GM18508 (cell line): ENCODE measurements at regions not wholly inside any gene's neighbourhood (a gene's known extent, or its start where the extent isn't known, plus 50 kb on each side); places are given as distances from the start of the nearest gene placed in this dataset.

Experiments used
- ATAC-seq: cut with Tn5 transposase; IDR thresholded peaks from one replicate; pipeline ENCODE4 v1.9.1; 2021; ENCODE audit warnings: moderate number of reproducible peaks; ENCODE audit not compliant: insufficient read depth, unreplicated experiment

- no peak for ATAC-seq
Measured at GRCh38 chr2:163541943-163542342, 193.9 kb downstream of the FIGN start.

- no peak for ATAC-seq
Measured at GRCh38 chr2:163541495-163541894, 194.3 kb downstream of the FIGN start.

DNA sequence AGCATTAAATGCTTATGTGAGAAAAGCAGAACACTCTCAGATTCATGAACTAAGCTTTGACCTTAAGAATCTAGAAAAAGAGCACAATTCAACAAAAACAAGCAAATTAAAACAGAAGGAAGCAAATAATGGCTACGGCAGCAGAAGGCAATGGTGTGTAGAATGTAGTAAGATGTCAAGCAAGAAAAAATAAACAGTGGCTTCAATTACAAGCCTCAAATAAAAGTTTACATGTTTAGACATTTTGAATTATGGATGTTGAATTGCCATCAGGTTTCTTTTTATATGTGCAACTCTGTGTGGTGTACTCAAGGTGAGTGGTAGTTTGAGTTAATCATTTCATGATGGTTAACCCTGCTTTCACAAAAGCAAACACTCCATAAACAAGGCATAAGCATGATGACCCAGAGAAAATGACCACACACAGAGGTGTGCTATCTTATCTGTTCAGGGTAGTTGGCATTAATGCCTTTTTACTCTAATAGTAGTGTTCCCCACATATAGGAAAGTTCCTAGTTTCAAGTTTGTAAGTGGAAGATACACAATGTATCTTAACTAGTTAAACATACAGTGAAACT is 207.1 kb downstream of the FIGN start:
- no peak for ATAC-seq

GRCh38 chr2:163527381-163527780 is 208.4 kb downstream of the FIGN start:
- ATAC-seq: no peak

DNA sequence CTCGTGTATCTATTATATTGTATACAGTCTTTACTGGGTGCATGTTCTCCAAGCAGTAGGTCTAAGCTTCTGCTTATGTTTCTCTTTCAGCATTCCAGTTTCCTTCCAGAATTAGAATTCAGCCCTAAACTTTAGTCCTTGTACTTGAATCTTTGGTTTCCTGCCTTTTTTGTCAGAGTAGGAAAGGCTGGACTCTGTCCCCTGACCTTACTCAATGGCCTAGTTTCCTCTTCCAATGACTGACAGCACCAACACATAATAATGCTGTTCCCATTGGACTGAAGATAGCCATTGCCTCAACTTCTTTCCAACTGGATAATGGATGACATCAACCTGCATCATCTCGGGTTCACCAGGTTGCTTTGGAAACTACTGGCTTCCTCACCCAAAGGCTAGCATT is 217.0 kb downstream of the FIGN start:
- ATAC-seq: no peak

GRCh38 chr2:163515836-163516235 is 220.0 kb downstream of the FIGN start:
- no peak for ATAC-seq

DNA sequence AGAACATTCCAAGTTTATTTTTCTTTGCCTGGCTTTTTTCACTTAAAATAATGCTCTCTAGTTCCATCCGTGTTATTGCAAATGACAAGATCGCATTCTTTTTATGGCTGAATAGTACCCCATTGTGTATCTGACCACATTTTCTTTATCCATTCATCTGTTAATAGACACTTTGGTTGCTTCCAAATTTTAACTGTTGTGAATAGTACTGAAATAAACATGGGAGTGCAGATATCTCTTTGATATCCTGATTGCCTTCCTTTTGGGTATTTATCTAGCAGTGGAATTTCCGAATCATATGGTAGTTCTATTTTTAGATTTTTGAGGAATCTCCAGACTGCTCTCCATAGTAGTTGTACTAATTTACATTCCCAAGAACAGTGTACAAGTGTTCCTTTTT is 230.5 kb downstream of the FIGN start:
- ATAC-seq: no peak

GRCh38 chr2:163493359-163494298 is 242.2 kb downstream of the FIGN start:
- no peak for ATAC-seq

DNA sequence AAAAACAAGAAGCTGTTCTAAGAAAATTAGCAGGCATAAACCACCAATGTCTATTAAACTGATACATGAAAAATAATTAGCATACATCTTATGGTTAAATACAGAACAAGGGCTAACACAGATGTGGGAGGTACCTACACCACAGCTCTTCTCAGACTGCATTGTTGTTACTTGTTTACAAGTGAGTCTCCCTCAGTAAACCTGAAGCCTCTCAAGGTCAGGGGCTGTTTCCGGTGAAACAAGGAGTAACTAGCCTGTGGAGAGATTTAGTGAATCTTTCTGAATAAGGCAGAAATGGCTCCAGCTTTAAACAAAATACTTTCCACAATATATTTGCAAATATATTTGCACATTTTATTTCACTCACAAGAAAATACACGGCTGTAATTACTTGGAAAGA is 244.0 kb downstream of the FIGN start:
- ATAC-seq: no peak

- ATAC-seq: no peak
Measured at GRCh38 chr2:163490281-163490680, 245.5 kb downstream of the FIGN start.

DNA sequence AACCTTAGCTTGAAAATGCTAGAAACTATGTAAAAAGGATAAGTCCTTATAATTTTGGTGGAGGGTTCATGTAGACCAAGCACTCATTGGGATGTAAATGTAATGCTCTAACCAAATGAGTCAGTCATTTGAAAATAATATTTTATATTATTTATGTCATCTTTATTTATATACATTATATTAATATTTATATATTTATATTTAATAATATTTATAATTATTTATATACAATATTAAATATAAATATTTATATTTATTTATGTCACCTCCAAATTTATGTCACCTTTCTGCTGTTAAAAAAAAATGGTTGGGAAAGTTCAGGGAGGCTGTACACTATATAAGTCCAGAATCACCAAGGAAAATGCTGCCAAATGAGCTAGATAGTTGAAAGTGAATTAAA is 254.3 kb downstream of the FIGN start:
- ATAC-seq: no peak

DNA sequence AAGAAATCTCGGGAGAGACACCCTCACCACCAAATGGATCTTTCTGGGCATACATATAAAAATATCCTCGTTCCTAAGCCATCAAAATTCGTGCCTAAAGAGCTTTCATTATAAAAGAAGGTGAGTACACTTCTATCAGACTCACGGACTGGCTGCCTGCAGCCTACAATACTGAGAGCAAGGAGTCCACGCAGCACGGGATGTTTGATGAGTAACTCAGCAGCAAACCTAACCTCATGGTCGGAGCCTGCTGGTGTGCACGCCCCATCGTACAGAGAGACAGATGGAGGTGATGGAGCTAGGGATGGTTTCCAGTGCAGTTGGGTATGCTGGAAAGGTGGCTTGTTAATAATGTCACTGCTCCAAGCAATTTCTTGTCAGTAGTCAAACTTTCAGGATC is 256.2 kb downstream of the FIGN start:
- no peak for ATAC-seq

GRCh38 chr2:163475815-163476214 is 260.0 kb downstream of the FIGN start:
- no peak for ATAC-seq

- no peak for ATAC-seq
Measured at GRCh38 chr2:163474889-163475288, 260.9 kb downstream of the FIGN start.

GRCh38 chr2:163474319-163474744 is 261.5 kb downstream of the FIGN start:
- ATAC-seq: no peak

DNA sequence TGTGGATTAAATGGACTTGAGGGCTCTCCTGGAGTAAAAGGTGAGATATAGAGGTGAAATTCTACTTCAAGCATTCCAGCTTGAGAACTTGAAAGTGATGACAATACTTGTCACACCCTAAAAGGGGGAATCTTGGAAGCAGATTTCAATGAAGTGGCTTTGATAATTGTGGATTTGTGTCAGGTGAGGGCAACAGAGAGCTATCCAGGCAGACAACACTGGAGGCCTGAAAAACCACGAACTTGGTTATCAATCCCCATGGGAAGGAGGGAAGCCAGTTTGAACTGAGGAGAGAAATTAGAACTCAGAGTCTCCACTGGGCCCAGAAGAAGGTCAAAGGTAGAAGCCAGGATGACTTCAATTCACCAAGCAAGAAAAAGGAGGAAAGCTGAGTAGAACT is 263.9 kb downstream of the FIGN start:
- no peak for ATAC-seq

GRCh38 chr2:163469561-163469962 is 266.2 kb downstream of the FIGN start:
- no peak for ATAC-seq

DNA sequence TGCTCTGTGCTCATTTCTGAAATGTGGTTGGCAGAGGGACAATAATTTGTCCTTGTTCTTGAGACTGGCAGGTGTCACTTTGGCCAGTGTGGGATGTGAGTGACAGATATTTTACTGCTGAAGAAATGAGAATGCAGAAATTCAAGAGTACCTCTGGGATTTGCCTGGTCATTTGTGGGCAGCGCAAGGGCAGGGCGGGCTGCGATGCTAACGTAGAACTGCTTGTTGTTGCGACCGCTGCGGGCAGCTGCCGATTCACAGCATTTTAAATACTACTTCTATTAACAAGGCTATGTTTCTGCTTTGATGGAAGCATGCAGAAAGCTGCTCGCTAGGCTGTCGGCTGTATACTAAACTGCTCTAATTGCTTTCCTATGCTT is 268.6 kb downstream of the FIGN start:
- no peak for ATAC-seq

- ATAC-seq: no peak
Measured at GRCh38 chr2:163466331-163467250, 269.2 kb downstream of the FIGN start.

DNA sequence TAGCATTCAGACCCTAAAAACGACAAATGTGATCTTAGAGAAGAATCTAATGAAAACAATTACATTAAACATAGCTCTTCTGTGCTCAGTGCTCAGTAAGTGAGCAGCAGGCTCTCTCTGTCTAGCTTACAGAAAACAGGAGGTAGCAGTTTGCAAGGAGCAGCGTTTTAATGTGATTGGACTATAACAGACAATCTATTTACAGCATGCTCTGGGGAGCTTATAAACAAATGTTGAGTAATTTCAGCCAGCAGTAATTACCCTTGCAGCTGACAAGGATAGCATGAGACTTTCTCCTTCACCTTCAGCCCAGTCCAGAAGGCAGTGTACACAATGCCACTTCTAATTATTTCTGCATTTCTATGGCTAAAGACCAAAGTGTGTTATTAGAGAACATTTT is 270.4 kb downstream of the FIGN start:
- ATAC-seq: no peak

DNA sequence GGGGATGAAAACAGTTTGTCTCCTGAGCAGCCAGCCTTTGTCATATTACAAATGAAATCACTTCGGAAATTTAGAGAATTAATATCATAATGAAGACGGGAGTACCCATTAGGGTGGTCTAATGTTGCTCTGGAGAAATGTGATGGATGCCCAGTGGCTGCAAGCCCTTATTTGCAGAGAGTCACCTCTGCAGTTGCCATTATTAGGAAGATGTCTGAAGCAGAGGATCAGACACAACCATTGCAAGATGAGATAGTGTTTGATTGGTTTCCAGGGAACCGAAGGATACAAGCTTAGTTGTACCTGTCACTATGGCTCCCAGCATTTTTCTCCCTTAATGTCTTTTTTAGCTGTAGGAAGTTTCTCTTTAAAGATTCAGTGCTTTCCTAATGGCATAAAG is 272.4 kb downstream of the FIGN start:
- no peak for ATAC-seq
